Brain microvascular endothelial cell (primary cell): ENCODE measurements at regions not wholly inside any gene's neighbourhood (a gene's known extent, or its start where the extent isn't known, plus 50 kb on each side); places are given as distances from the start of the nearest gene placed in this dataset.
"Not testable (repeated sequence)": the region's sequence is repeated elsewhere in the genome, so short reads cannot be mapped to it uniquely, and the experiment has no call there.

Experiments used
- DNase-seq: peaks from one replicate; pipeline ENCODE4 v3.0.0-alpha.2; 2020
- H3K27ac ChIP-seq: fragments of 250-450 bp; sonication (Bioruptor Pico); 2 replicates; pipeline ENCODE4 v1.5.1; 2020; ENCODE audit warnings: mild to moderate bottlenecking, moderate library complexity
- H3K27me3 ChIP-seq: fragments of 250-450 bp; sonication (Bioruptor Pico); replicated peaks from 2 replicates; pipeline ENCODE4 v1.5.1; 2020; ENCODE audit warnings: mild to moderate bottlenecking
- H3K36me3 ChIP-seq: fragments of 250-450 bp; sonication (Bioruptor Pico); replicated peaks from 2 replicates; pipeline ENCODE4 v1.5.1; 2020; ENCODE audit warnings: mild to moderate bottlenecking
- H3K4me3 ChIP-seq: 2 replicates; pipeline ENCODE4 v1.5.1; 2011; ENCODE audit warnings: low read depth, mild to moderate bottlenecking, control low read depth, low read length, moderate library complexity
- CTCF ChIP-seq: IDR thresholded peaks from 2 replicates; pipeline ENCODE4 v1.5.1; 2011; ENCODE audit warnings: low read depth, mild to moderate bottlenecking, moderate library complexity, low read length, control low read depth, inconsistent platforms; ENCODE audit errors: missing control alignments
- in situ Hi-C: cut with HindIII; loops from 2 replicates; pipeline ENCODE4 v1.10.0; 2017; ENCODE audit warnings: low sequenced_read_pairs, low pct_ligation_motif_present

DNA sequence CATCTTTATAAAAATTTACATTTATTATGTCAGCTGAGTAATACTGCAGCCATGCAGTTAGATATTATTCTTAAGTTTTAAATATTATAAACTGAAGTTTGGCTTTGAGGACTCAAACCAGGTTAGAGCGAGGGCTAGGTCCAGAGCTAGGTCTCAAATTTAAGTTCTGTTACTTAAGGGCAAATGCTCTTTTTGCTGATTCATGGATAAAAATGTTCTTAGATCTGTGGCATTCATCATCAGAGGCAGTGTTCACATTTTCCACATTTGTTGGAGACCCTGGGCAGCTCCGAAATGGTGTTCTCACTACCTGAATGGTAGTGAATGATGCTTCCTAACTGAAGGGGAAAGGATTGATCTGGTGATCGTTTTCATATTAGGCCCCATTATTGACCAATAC, 121.4 kb upstream of the MB21D2 start:
- H3K4me3 ChIP-seq: no peak overlapping the region
- in situ Hi-C loops: loop anchor here (25.0 kb wide), 1 partner anchor 227 kb away; no protein-coding TSS in a partner anchor
- no peak for TF ChIP-seq CTCF
- no peak overlapping the region for H3K27ac ChIP-seq
- no peak for DNase-seq
- H3K27me3 ChIP-seq: no peaks in the 10 kb centered on the region
- H3K36me3 ChIP-seq: no peaks in the 10 kb centered on the region

GRCh38 chr3:193040836-193041672, 123.4 kb upstream of the MB21D2 start:
- peak; percentile 40 for DNase-seq
- in situ Hi-C loops: loop anchor here (25.0 kb wide), 1 partner anchor 229 kb away; no protein-coding TSS in a partner anchor
- TF ChIP-seq CTCF: peak; percentile 42
- H3K4me3 ChIP-seq: no peak overlapping the region
- no peaks in the 10 kb centered on the region for H3K36me3 ChIP-seq
- no peaks in the 10 kb centered on the region for H3K27me3 ChIP-seq
- no peak overlapping the region for H3K27ac ChIP-seq

GRCh38 chr3:193046371-193046770, 128.7 kb upstream of the MB21D2 start:
- no peaks in the 10 kb centered on the region for H3K36me3 ChIP-seq
- in situ Hi-C loops: loop anchor here (25.0 kb wide), 1 partner anchor 234 kb away; no protein-coding TSS in a partner anchor
- H3K27me3 ChIP-seq: no peaks in the 10 kb centered on the region
- no peak for TF ChIP-seq CTCF
- no peak overlapping the region for H3K4me3 ChIP-seq
- DNase-seq: no peak
- H3K27ac ChIP-seq: no peak overlapping the region

DNA sequence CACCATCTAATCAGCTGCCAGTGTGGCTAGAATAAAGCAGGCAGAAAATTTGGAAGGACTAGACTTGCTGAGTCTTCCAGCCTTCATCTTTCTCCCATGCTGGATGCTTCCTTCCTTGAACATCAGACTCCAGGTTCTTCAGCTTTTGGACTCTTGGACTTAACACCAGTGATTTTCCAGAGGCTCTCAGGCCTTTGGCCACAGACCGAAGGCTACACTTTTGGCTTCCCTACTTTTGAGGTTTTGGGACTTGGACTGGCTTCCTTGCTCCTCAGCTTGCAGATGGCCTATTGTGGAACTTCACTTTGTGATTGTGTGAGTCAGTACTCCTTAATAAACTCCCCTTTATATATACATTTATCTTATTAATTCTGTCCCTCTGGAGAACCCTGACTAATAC, 129.8 kb upstream of the MB21D2 start:
- not testable (repeated sequence) for H3K27me3 ChIP-seq, DNase-seq, H3K36me3 ChIP-seq, H3K27ac ChIP-seq, H3K4me3 ChIP-seq
- in situ Hi-C loops: loop anchor here (25.0 kb wide), 1 partner anchor 235 kb away; no protein-coding TSS in a partner anchor

GRCh38 chr3:193048127-193048526, 130.5 kb upstream of the MB21D2 start:
- DNase-seq: no peak
- Histone ChIP-seq H3K36me3 (no peaks in the 10 kb centered on the region), H3K4me3 (no peak overlapping the region), H3K27me3 (no peaks in the 10 kb centered on the region), H3K27ac (no peak overlapping the region)
- in situ Hi-C loops: loop anchor here (25.0 kb wide), 1 partner anchor 236 kb away; no protein-coding TSS in a partner anchor
- TF ChIP-seq CTCF: no peak

GRCh38 chr3:193049935-193050334, 132.3 kb upstream of the MB21D2 start:
- Histone ChIP-seq H3K36me3 (no peaks in the 10 kb centered on the region), H3K4me3 (no peak overlapping the region), H3K27ac (no peak overlapping the region), H3K27me3 (no peaks in the 10 kb centered on the region)
- no peak for DNase-seq
- no peak for TF ChIP-seq CTCF
- in situ Hi-C loops: loop anchor here (25.0 kb wide), 1 partner anchor 238 kb away; no protein-coding TSS in a partner anchor
